ENCODE measurements at regions not wholly inside any gene's neighbourhood (a gene's known extent, or its start where the extent isn't known, plus 50 kb on each side); places are given as distances from the start of the nearest gene placed in this dataset.

DNA sequence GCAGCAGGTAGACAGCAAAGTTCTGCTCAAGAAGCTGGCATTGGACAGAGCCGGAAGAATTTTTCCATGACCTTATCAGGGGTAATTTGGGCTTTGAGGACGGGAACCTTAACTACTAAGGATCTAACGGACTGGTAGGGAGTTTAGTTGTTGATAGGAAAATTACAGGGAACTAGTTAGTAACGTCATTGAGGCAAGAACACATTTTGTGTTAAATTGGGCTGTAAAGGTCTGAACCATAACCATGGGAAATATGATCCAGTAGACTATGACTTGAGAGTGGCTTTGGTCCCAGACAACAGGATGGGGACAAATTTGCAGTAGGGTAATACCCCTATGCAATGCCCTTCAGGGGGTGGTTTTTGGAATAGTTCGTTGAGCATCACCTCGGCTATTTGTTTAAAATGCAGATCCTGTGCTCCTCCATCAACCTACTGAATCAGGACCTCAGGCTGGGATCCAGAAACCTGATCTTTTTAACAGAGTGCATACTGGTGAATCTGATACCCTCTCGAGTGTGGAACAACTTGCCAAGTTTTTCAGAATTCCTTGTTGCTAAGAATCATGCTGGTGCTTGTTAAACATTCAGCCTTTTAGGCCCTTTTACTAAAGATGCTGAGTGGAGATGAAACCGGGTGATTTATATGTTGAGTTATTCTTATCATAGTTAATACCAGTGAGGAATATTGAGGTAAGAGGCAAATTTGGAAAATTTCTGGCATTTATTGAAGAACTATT is 255.1 kb downstream of the MAP2K6 start:
- no peak for FAIRE-seq
- CTCF ChIA-PET (ENCODE audit: low intra/inter-chr PET ratio, low total read pairs), result no interaction called here
- intact Hi-C loops (cut with micrococcal nuclease; ENCODE audit: unreplicated experiment), result no loop called here
- TF ChIP-seq SIX1 (CRISPR knock-in tag; IDR thresholded peaks at IDR 0.05; ENCODE audit: borderline replicate concordance), result no peak
- no peak for TF ChIP-seq TBX2 (CRISPR knock-in tag; IDR thresholded peaks at IDR 0.05; ENCODE audit: borderline replicate concordance)
- no peak for TF ChIP-seq MAFK (conservative IDR thresholded peaks at IDR 0.05 in 1 of 2, IDR thresholded peaks at IDR 0.05 in 1 of 2; ENCODE audit: low read length in 2 of 2)
- no peak for TF ChIP-seq RBM22 (optimal IDR thresholded peaks at IDR 0.05; ENCODE audit: low read length)
- no peak for TF ChIP-seq SMARCC2 (IDR thresholded peaks at IDR 0.05)
- TF ChIP-seq TCF7 (IDR thresholded peaks at IDR 0.05; ENCODE audit: low read depth), result no peak
- TF ChIP-seq CBX5 (CRISPR knock-in tag; IDR thresholded peaks at IDR 0.05; ENCODE audit: borderline replicate concordance), result no peak
- TF ChIP-seq KLF16 (CRISPR knock-in tag; IDR thresholded peaks at IDR 0.05), result no peak
- TF ChIP-seq TARDBP (CRISPR knock-in tag; IDR thresholded peaks at IDR 0.05), result no peak
- no peak for TF ChIP-seq ZNF879 (CRISPR knock-in tag; IDR thresholded peaks at IDR 0.05)
- TF ChIP-seq RFX5 (IDR thresholded peaks at IDR 0.05; ENCODE audit: low read depth, low read length), result no peak
- no peak for TF ChIP-seq AGO2 (optimal IDR thresholded peaks at IDR 0.05; ENCODE audit: low read depth, low read length)
- TF ChIP-seq KDM4B (CRISPR knock-in tag; IDR thresholded peaks at IDR 0.05), result no peak
- no peak for TF ChIP-seq ZNF883 (CRISPR knock-in tag; IDR thresholded peaks at IDR 0.05; ENCODE audit: not compliant biosample characterization)
- TF ChIP-seq, protein P1, sequence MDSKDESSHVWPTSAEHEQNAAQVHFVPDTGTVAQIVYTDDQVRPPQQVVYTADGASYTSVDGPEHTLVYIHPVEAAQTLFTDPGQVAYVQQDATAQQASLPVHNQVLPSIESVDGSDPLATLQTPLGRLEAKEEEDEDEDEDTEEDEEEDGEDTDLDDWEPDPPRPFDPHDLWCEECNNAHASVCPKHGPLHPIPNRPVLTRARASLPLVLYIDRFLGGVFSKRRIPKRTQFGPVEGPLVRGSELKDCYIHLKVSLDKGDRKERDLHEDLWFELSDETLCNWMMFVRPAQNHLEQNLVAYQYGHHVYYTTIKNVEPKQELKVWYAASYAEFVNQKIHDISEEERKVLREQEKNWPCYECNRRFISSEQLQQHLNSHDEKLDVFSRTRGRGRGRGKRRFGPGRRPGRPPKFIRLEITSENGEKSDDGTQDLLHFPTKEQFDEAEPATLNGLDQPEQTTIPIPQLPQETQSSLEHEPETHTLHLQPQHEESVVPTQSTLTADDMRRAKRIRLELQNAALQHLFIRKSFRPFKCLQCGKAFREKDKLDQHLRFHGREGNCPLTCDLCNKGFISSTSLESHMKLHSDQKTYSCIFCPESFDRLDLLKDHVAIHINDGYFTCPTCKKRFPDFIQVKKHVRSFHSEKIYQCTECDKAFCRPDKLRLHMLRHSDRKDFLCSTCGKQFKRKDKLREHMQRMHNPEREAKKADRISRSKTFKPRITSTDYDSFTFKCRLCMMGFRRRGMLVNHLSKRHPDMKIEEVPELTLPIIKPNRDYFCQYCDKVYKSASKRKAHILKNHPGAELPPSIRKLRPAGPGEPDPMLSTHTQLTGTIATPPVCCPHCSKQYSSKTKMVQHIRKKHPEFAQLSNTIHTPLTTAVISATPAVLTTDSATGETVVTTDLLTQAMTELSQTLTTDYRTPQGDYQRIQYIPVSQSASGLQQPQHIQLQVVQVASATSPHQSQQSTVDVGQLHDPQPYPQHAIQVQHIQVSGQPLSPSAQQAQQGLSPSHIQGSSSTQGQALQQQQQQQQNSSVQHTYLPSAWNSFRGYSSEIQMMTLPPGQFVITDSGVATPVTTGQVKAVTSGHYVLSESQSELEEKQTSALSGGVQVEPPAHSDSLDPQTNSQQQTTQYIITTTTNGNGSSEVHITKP (CRISPR knock-in tag; IDR thresholded peaks at IDR 0.05; ENCODE audit: low read depth), result no peak
- no peak for TF ChIP-seq ZNF737 (CRISPR knock-in tag; IDR thresholded peaks at IDR 0.05; ENCODE audit: borderline replicate concordance)
- TF ChIP-seq, protein P2, sequence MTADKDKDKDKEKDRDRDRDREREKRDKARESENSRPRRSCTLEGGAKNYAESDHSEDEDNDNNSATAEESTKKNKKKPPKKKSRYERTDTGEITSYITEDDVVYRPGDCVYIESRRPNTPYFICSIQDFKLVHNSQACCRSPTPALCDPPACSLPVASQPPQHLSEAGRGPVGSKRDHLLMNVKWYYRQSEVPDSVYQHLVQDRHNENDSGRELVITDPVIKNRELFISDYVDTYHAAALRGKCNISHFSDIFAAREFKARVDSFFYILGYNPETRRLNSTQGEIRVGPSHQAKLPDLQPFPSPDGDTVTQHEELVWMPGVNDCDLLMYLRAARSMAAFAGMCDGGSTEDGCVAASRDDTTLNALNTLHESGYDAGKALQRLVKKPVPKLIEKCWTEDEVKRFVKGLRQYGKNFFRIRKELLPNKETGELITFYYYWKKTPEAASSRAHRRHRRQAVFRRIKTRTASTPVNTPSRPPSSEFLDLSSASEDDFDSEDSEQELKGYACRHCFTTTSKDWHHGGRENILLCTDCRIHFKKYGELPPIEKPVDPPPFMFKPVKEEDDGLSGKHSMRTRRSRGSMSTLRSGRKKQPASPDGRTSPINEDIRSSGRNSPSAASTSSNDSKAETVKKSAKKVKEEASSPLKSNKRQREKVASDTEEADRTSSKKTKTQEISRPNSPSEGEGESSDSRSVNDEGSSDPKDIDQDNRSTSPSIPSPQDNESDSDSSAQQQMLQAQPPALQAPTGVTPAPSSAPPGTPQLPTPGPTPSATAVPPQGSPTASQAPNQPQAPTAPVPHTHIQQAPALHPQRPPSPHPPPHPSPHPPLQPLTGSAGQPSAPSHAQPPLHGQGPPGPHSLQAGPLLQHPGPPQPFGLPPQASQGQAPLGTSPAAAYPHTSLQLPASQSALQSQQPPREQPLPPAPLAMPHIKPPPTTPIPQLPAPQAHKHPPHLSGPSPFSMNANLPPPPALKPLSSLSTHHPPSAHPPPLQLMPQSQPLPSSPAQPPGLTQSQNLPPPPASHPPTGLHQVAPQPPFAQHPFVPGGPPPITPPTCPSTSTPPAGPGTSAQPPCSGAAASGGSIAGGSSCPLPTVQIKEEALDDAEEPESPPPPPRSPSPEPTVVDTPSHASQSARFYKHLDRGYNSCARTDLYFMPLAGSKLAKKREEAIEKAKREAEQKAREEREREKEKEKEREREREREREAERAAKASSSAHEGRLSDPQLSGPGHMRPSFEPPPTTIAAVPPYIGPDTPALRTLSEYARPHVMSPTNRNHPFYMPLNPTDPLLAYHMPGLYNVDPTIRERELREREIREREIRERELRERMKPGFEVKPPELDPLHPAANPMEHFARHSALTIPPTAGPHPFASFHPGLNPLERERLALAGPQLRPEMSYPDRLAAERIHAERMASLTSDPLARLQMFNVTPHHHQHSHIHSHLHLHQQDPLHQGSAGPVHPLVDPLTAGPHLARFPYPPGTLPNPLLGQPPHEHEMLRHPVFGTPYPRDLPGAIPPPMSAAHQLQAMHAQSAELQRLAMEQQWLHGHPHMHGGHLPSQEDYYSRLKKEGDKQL (CRISPR knock-in tag; IDR thresholded peaks at IDR 0.05; ENCODE audit: low read depth), result no peak

More for the DNA sequence above, 255.1 kb downstream of the MAP2K6 start:
- Histone ChIP-seq H3K4me2 (ENCODE audit: low read depth, low read length) (no peak overlapping the region), H3K4me1 (ENCODE audit: insufficient read depth, low read length) (no peaks in the 10 kb centered on the region), H3K27ac (ENCODE audit: extremely low read length, insufficient read depth, low read length) (no peak overlapping the region), H3K79me2 (ENCODE audit: insufficient read depth, low read length) (no peaks in the 10 kb centered on the region), H3K9ac (ENCODE audit: insufficient read depth, low read depth, low read length) (no peak overlapping the region), H3K4me3 (replicated peaks in 1 of 3; ENCODE audit: insufficient read depth in 1 of 3, low read depth in 2 of 3, low read length in 3 of 3) (no peak overlapping the region), H2AFZ (ENCODE audit: low read length) (no peak overlapping the region), H3K27me3 (ENCODE audit: control insufficient read depth in 1 of 2, insufficient read depth in 2 of 2, low read length in 2 of 2) (no peaks in the 10 kb centered on the region), H4K20me1 (ENCODE audit: insufficient read depth, low read length) (no peaks in the 10 kb centered on the region), H3K9me3 (ENCODE audit: low read length) (peaks cover 53% of the 10 kb centered on the region), H3K36me3 (replicated peaks in 1 of 2; ENCODE audit: control insufficient read depth in 1 of 2, insufficient read depth in 2 of 2, low read length in 2 of 2) (no peaks in the 10 kb centered on the region)
- ATAC-seq (no peak), DNase-seq (ENCODE audit: low spot score) (no peak)
- in situ Hi-C loops (cut with HindIII; ENCODE audit: extremely low pct_ligation_motif_present, low pct_unique_long_range_greater_than_20kb), result no loop called here
- BruUV-seq (replicated peaks), result no TSS peak
- WGBS (ENCODE audit: low lambda C conversion rate), result 21% methylated on average over 8 of the region's 8 CpGs
- POLR2A ChIA-PET, result no interaction called here

Data from HepG2 (cell line).